ENCODE measurements at regions not wholly inside any gene's neighbourhood (a gene's known extent, or its start where the extent isn't known, plus 50 kb on each side); places are given as distances from the start of the nearest gene placed in this dataset.

DNA sequence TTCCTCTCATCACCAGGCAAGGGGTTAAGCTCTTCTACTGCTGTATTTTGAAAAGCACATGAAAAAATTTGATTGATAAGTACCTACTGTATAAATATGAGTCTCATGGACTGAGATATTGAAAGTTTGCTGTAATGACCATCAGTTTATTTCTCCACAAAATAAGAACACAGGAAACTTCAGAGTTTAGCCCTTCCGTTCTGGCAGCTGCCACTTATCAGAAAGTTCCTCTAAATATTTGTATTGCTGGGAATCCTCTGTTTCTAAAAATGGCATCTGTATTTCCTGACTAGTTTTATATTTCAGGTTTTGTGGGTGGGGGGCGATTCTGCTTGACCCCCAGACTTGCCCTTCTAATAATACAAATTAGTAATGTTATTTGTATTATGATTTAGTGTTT lies 92.0 kb downstream of the LYZL2 start:
- TF ChIP-seq, protein P1, sequence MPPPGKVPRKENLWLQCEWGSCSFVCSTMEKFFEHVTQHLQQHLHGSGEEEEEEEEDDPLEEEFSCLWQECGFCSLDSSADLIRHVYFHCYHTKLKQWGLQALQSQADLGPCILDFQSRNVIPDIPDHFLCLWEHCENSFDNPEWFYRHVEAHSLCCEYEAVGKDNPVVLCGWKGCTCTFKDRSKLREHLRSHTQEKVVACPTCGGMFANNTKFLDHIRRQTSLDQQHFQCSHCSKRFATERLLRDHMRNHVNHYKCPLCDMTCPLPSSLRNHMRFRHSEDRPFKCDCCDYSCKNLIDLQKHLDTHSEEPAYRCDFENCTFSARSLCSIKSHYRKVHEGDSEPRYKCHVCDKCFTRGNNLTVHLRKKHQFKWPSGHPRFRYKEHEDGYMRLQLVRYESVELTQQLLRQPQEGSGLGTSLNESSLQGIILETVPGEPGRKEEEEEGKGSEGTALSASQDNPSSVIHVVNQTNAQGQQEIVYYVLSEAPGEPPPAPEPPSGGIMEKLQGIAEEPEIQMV (tag; conservative IDR thresholded peaks at IDR 0.05; ENCODE audit: low read depth) = no peak
- TF ChIP-seq, protein P2, sequence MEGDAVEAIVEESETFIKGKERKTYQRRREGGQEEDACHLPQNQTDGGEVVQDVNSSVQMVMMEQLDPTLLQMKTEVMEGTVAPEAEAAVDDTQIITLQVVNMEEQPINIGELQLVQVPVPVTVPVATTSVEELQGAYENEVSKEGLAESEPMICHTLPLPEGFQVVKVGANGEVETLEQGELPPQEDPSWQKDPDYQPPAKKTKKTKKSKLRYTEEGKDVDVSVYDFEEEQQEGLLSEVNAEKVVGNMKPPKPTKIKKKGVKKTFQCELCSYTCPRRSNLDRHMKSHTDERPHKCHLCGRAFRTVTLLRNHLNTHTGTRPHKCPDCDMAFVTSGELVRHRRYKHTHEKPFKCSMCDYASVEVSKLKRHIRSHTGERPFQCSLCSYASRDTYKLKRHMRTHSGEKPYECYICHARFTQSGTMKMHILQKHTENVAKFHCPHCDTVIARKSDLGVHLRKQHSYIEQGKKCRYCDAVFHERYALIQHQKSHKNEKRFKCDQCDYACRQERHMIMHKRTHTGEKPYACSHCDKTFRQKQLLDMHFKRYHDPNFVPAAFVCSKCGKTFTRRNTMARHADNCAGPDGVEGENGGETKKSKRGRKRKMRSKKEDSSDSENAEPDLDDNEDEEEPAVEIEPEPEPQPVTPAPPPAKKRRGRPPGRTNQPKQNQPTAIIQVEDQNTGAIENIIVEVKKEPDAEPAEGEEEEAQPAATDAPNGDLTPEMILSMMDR (IDR thresholded peaks at IDR 0.05 in 2 of 3, conservative IDR thresholded peaks at IDR 0.05 in 1 of 3; ENCODE audit: insufficient read depth in 2 of 3, low read depth in 1 of 3, low read length in 3 of 3) = no peak
- TF ChIP-seq ATF7 (IDR thresholded peaks at IDR 0.05) (no peak), POLR2B (IDR thresholded peaks at IDR 0.05; ENCODE audit: low read depth, partially characterized antibody) (no peak), TEAD2 (tag; IDR thresholded peaks at IDR 0.05) (no peak), HDAC3 (IDR thresholded peaks at IDR 0.05; ENCODE audit: borderline replicate concordance, partially characterized antibody) (no peak), ZNF184 (CRISPR knock-in tag; IDR thresholded peaks at IDR 0.05) (no peak), POLR2AphosphoS5 (IDR thresholded peaks at IDR 0.05; ENCODE audit: control insufficient read depth, insufficient read depth, low read depth, low read length) (no peak)

Data from K562 (cell line).